ENCODE measurements at regions not wholly inside any gene's neighbourhood (a gene's known extent, or its start where the extent isn't known, plus 50 kb on each side); places are given as distances from the start of the nearest gene placed in this dataset.
"Not testable (repeated sequence)": the region's sequence is repeated elsewhere in the genome, so short reads cannot be mapped to it uniquely, and the experiment has no call there.

DNA sequence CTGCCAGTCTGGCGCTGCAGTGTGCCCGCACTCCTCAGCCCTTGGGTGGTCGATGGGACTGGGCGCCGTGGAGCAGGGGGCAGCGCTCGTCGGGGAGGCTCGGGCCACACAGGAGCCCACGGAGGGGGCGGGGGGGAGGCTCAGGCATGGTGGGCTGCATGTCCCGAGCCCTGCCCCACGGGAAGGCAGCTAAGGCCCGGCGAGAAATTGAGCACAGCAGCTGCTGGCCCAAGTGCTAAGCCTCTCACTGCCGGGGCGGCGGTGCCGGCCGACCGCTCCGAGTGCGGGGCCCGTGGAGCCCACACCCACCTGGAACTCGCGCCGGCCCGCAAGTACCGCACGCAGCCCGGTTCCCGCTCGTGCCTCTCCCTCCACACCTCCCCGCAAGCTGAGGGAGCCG, 63.6 kb upstream of the CD28 start:
- TF ChIP-seq, protein P1, sequence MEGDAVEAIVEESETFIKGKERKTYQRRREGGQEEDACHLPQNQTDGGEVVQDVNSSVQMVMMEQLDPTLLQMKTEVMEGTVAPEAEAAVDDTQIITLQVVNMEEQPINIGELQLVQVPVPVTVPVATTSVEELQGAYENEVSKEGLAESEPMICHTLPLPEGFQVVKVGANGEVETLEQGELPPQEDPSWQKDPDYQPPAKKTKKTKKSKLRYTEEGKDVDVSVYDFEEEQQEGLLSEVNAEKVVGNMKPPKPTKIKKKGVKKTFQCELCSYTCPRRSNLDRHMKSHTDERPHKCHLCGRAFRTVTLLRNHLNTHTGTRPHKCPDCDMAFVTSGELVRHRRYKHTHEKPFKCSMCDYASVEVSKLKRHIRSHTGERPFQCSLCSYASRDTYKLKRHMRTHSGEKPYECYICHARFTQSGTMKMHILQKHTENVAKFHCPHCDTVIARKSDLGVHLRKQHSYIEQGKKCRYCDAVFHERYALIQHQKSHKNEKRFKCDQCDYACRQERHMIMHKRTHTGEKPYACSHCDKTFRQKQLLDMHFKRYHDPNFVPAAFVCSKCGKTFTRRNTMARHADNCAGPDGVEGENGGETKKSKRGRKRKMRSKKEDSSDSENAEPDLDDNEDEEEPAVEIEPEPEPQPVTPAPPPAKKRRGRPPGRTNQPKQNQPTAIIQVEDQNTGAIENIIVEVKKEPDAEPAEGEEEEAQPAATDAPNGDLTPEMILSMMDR (IDR thresholded peaks at IDR 0.05) = not testable (repeated sequence)
- not testable (repeated sequence) for TF ChIP-seq EP300, POLR2AphosphoS5 (IDR thresholded peaks at IDR 0.05)
